ENCODE measurements at regions not wholly inside any gene's neighbourhood (a gene's known extent, or its start where the extent isn't known, plus 50 kb on each side); places are given as distances from the start of the nearest gene placed in this dataset.

DNA sequence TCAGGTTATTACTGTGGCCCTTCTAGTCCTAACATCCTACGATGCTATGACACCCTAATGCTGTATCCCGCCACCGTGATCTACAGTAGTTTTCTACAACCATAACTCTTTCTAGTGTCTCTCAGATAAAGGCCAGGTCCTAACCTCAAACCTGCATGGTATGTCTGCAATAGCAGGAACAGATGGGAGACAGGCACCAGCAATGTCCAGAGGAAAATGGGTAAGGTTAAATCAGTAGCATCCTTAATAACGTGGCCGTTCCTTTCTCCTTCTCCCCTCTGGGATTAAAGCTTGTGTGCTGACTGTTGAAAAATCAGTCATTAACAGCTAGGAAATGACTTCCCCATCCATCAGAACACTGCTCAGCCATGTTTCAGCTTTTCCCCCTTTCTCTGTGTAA, 321.9 kb upstream of the NPVF start:
- TF ChIP-seq, protein P1, sequence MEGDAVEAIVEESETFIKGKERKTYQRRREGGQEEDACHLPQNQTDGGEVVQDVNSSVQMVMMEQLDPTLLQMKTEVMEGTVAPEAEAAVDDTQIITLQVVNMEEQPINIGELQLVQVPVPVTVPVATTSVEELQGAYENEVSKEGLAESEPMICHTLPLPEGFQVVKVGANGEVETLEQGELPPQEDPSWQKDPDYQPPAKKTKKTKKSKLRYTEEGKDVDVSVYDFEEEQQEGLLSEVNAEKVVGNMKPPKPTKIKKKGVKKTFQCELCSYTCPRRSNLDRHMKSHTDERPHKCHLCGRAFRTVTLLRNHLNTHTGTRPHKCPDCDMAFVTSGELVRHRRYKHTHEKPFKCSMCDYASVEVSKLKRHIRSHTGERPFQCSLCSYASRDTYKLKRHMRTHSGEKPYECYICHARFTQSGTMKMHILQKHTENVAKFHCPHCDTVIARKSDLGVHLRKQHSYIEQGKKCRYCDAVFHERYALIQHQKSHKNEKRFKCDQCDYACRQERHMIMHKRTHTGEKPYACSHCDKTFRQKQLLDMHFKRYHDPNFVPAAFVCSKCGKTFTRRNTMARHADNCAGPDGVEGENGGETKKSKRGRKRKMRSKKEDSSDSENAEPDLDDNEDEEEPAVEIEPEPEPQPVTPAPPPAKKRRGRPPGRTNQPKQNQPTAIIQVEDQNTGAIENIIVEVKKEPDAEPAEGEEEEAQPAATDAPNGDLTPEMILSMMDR (IDR thresholded peaks at IDR 0.05): no peak
- TF ChIP-seq POLR2A (IDR thresholded peaks at IDR 0.05): no peak
- intact Hi-C loops (cut with DNase I): no loop called here
- Histone ChIP-seq H3K36me3 (replicated peaks in 1 of 2) (no peaks in the 10 kb centered on the region), H3K9me3 (replicated peaks in 1 of 3) (no peaks in the 10 kb centered on the region), H3K4me1 (replicated peaks in 1 of 2) (peaks cover 0 to 15% of the 10 kb centered on the region in 2 donors), H3K27ac (no peak overlapping the region), H3K4me3 (no peak overlapping the region), H3K27me3 (no peaks in the 10 kb centered on the region)
- WGBS, 4 donors: 93 to 96% (median 96%) methylated on average over 5 of the region's 5 CpGs
- DNase-seq: no peak

DNA sequence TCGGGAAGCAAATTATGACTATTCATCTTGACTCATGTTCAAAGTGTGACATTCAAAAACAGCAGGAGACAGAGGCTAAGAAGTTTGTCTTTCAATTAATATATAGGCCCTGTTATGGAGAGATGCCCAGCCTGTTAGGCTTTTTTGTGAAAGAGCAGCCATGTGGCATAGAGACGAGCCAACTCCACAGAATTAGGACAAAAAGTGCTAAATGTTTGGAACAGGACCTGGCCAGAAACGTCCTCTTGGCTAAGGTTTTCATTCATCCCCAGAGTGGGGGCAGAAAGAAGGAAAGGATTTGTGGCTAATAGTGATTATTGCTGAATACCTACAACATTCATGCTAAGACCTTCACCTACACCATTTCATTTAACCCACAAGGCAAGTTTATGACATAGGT, 324.7 kb upstream of the NPVF start:
- Histone ChIP-seq H3K9me3 (replicated peaks in 1 of 3) (no peaks in the 10 kb centered on the region), H3K36me3 (replicated peaks in 1 of 2) (no peaks in the 10 kb centered on the region), H3K4me1 (replicated peaks in 1 of 2) (peaks cover 0 to 20% of the 10 kb centered on the region in 2 donors), H3K27me3 (no peaks in the 10 kb centered on the region), H3K4me3 (no peak overlapping the region), H3K27ac (no peak overlapping the region)
- TF ChIP-seq POLR2A (IDR thresholded peaks at IDR 0.05): no peak
- TF ChIP-seq, protein P1 (IDR thresholded peaks at IDR 0.05): no peak
- no peak for DNase-seq
- intact Hi-C loops (cut with DNase I): no loop called here
- WGBS, 4 donors: 65 to 76% (median 70%) methylated on average over 3 of the region's 3 CpGs

DNA sequence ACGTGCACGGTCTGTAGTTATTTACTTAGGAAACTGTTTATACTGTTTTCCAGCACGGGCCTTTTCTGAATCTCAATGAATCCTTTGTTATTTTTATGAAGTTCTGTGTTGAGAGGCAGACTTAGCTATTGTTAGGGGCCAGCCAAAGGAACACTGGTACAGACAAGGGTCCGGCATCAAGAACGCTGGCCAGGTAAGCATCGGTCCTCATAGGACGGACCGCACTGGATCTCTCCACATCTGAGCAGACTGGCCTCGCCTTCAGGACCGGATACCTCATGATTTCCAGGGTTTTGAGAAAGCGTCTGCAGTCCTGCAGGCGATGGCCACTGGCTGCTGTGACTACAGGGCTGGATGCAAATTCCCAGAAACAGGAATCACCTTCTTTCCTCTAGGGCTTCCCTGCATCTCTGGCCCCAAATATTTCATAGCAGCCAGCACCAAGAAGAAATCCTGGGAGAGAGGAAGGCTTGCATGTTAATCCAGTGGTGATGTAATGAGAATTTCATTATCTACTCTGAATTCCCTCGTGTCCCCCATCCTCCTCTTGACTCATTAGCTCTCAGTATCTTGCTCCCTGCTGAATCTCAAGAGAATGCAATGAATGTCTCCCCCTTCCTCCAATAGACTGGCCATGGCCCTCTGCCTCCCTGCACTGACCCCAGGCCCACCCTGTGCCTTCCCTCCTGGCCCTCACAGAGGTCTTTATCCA, 325.4 kb upstream of the NPVF start:
- WGBS, 4 donors: 84 to 93% (median 87%) methylated on average over 13 of the region's 13 CpGs
- Histone ChIP-seq H3K27ac (no peak overlapping the region), H3K4me3 (no peak overlapping the region), H3K9me3 (replicated peaks in 1 of 3) (no peaks in the 10 kb centered on the region), H3K27me3 (no peaks in the 10 kb centered on the region), H3K4me1 (replicated peaks in 1 of 2) (peaks cover 0 to 19% of the 10 kb centered on the region in 2 donors), H3K36me3 (replicated peaks in 1 of 2) (no peaks in the 10 kb centered on the region)
- TF ChIP-seq, protein P1 (IDR thresholded peaks at IDR 0.05): no peak
- TF ChIP-seq POLR2A (IDR thresholded peaks at IDR 0.05): no peak
- DNase-seq: no peak
- intact Hi-C loops (cut with DNase I): no loop called here

DNA sequence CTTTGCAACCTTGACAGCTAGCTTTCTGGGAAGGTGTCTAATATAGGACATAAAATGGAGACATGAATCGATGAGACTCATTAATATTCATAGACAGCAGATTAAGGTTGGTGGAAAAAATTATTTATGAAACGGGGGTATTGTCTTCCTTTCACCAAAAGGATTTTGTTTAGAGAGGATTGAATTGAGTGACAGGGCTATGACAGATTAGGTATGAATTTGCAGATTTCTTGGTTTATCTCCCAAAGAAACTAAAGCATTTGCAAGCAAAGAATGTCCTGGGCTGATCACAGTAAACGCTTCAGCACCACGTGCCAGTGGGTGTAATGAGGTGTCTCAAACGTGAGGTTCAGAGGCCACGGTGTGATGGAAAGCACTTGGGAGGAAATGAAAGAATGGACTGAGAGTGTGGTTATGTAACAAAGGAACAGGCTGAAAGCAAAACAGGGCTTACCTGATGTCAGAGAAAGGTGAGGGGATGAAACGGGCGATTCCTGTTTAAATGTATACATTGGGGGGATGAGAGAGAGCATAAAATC, 329.2 kb upstream of the NPVF start:
- Histone ChIP-seq H3K4me1 (replicated peaks in 1 of 2) (peaks cover 5 to 11% of the 10 kb centered on the region in 2 donors), H3K36me3 (replicated peaks in 1 of 2) (no peaks in the 10 kb centered on the region), H3K4me3 (no peak overlapping the region), H3K9me3 (replicated peaks in 1 of 3) (no peaks in the 10 kb centered on the region), H3K27ac (peak overlapping the region in 1 of 5 donors; percentile 8), H3K27me3 (no peaks in the 10 kb centered on the region)
- no peak for TF ChIP-seq POLR2A (IDR thresholded peaks at IDR 0.05)
- TF ChIP-seq, protein P1 (IDR thresholded peaks at IDR 0.05): no peak
- peak in 2 of 7 donors; percentile 22 to 63 for DNase-seq
- intact Hi-C loops (cut with DNase I): no loop called here
- 54 to 60% (median 56%) methylated on average over 8 of the region's 8 CpGs for WGBS, 4 donors

All from adrenal gland (tissue), 9 donors.